HG03354 (cell line): ENCODE measurements at regions not wholly inside any gene's neighbourhood (a gene's known extent, or its start where the extent isn't known, plus 50 kb on each side); places are given as distances from the start of the nearest gene placed in this dataset.
"Not testable (repeated sequence)": the region's sequence is repeated elsewhere in the genome, so short reads cannot be mapped to it uniquely, and the experiment has no call there.

ENCODE experiments used
- ATAC-seq: cut with Tn5 transposase; IDR thresholded peaks from one replicate; pipeline ENCODE4 v1.9.1; 2021; ENCODE audit warnings: mild to moderate bottlenecking; ENCODE audit not compliant: unreplicated experiment, poor library complexity, severe bottlenecking

DNA sequence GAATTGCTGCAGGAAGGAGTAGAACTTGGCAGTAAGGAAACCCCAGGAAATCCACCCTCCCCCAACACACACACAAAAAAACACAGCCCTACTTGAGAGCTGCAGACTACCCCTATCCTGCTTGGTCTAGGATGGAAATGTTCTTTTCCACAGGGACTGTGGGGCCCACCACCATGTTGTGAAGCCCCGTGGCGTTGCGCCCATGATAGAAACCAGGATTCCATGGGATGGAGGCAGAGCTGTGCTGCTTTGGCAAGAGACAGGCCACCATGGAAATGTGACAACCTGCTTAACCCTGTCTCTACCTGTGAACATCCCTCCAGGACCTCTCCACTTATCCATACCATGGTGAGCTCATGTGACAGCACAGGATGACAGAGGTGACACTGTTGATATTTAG lies 121.1 kb upstream of the NGF start:
- no peak for ATAC-seq

DNA sequence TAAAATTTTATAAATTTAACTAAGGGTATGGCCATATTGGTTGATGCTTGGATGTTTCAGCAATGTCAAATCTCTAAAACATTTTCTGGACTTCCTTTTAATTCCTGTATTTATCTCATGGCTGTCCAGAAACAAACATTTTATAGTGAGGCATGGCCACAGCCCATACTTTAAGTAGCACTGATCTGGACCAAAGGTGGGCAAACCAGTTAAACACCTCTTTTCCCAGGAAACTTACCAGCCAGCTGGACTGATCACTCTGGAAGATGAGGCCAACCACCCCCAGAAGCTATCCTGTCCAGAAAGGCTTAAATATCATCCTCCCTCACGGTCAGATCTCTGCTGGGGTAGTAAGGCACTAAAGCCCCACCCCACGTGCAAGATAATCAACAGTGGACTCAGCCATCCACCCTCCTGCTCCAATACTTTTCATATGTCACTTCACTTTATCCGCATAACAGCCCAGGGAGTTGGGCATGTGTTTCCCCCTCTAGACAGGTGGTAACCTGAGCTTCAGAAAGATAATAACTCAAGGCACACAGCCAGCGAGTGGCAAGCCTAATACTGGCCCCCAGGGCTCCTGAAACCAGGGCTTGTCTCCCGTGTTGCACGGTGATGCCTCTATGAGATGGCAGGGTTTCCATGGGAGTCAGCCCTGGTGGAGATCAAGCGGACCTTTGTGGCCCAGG lies 120.5 kb upstream of the NGF start:
- ATAC-seq = no peak

DNA sequence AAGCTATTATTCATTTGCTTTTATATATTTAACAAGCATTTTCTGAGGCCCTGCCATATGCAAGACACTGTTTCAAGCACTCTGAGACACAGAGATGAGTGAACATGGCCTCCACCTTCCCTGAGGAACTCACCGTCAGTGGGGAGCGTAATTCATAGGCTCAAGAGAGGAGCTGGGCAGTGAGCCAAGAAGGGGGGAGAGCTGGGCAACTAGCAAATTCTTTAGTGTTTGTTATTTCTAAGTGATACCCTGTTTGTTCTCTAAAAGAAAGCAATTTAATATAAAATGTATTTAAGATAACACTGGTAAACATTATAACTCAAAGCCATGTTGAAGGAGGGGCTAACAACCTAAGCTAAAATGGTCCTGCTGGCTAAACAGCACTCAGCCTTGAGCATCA lies 119.2 kb upstream of the NGF start:
- ATAC-seq = no peak

DNA sequence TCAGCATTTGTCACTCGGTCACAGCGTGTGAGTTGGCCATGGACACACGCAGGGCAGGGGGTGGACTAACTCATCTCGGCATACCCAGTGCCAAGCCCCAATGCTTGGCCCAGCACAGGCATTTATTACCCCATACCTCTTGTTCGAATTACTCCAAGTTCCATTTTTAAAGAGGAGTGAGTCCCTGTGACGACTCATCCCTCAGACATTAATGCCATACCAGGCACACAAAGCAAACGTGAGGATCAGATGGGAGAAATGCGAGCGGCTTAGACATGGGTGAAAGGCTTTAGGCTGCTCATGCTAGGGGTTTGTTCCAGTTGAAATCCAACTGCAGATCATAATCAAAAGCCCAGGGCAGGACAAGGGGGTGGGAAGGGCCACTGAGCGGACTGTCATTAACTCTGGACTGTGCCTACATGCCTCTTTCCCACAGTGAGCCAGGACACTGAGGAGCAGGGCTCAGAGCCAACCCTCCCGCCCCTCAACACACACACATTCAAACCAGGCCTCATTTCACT lies 118.5 kb upstream of the NGF start:
- ATAC-seq = no peak

DNA sequence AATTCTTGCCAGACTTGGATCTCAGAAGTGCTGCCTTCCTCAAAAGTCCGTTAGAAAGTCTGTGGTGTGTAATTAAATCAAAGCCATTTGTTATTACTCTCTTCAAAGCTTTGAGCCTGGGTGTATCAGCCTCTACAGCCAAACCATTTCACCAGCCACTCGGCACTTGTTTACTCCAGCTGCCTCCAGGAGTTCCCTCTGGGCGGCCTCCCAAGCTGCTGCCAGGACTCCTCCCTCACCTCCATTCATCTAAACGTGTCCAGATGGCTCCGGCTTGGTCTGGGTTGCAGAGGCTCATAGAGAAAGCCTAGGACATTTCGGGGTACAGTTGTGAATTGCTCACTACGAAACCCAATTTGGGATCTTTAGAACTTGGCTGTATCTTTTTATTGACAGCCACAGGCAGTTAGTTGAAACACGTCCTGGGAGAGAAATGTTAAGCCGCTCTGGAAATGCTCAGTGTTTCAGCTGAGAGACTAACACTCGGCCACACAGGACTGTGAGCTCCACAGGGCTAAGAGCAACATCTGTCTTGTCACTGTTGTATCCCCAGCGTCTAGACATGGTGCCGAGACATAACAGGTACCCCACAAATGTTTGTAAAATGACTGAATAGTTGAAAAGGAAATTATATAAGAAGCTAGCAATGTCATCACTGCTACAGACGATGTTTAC lies 116.9 kb upstream of the NGF start:
- ATAC-seq = no peak

DNA sequence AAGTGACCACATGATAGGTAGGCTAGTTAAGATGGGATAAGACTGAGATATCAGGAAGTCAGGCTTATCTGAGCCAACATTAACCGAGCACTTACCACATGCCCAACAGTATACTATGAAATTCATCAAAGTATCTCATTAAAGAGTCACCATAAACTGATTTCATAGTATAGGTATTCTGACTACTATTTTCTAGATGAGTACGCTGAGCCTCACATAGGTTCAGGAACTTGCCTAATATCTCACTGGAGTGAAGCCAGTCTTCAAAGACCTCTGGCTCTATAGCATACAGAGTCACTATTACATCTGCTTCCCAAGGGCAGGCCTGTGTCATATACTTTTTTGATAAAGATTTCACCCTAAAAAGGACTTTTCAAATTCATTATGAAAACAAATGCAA lies 115.6 kb upstream of the NGF start:
- ATAC-seq = no peak

DNA sequence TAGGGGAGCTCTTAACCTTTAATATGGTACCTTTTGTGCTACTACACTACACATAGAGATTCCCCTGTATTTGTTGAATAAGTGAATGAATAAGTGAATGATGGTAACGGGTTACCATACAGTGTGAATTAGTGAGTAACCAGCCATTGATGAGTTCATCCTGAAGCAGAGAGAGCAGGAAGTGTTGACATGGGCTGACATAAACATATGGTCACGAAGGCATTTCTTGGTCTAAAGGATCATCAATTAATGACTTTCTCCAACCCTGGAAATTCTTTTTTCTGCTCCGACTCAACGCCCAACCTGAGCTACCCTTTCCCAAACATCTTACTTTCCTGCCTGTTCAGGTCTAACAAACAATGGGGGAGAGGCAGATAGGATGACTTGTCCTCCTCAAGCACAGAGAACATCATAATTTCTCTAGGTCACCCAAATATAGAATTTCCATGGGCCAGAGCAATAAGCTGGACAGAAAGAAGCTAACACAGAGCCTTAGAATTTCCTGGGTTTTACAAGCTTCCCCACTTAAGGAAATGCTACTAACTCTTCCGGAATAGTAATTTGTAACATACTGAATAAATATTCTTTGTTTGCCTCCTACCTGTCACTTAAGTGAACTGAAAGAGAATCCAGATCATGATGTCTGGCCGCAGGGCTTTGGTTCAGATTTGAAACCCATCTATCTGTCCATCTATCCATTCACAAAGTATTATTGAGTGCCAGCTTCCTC lies 114.7 kb upstream of the NGF start:
- ATAC-seq = no peak

DNA sequence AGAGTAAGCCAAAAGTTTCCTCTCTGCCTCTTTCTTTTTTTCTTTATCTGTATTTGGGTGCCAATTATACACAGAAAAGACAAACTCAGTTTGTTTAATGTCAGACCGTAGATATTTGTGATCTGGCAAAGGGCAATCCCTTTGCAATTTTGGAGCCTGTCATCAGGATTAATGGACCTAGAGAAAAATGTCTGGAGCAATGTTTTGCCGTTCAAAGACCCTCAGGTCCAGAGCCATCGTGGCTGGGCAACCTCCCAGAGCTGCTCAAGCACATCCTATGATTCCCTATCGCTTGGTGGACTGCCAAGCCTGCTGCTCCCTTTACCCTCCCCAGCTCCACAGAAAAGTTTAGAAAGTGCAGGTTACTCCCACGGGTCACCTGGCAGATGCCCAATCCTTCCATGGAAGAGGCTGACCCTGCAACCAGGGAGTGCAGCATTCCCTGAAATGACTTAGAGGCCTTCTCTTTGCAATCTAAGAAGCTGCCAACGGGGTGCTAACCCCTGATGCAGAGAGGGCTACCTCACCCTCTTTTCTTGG lies 112.5 kb upstream of the NGF start:
- ATAC-seq = no peak

DNA sequence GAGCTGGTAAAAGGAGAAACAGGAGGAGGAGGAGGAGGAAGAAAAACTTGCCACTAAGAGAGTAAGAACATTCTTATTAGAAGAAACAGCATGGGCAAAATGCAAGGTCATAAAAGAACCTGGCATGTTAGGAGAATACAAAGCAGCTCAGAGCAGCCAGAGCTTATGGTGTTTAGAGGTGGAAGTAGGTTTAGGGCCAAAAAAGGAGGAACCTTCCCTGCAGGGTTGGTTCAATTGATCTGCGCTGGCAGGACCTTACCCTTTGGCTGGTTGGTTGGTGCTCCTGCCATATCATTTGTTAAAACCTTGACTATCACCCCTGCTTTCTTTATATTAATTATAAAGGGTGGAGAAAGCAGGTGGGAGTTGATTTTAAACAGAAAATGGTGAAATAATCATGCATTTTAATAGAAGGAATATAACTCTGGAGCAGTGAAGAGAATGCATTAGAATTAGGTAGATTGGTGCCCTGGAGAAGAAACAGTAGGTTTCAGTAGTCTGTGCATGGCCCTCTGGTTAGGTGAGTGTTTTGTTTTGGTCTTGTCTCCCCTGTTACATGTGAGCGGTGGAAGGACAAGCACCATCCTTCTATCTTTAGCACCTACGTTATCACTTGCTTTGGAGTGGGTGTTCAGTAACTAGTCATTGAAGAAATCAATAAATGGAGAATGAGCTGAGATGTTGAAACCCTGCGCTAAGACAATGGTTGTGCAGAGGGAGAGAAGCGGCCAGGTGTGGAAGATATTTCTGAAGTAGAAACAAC lies 110.4 kb upstream of the NGF start:
- no peak for ATAC-seq

DNA sequence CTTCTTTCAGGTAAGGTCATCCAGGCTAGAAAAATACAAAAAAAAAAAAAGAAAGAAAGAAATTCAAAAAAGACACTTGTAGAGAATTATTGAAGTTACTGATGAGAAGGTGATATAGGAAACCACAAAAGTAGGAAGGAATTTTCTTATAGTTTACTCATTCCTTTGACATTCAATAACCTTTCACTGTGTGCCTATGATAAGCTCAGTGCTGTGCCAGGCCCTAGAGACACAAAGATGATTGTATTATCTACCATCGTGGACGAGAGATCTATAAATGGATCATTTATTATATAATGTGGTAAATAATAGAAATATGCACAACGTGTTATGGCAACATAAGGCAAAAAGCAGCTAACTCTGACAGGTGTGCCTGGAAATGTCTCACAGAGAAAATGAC lies 109.6 kb upstream of the NGF start:
- no peak for ATAC-seq

DNA sequence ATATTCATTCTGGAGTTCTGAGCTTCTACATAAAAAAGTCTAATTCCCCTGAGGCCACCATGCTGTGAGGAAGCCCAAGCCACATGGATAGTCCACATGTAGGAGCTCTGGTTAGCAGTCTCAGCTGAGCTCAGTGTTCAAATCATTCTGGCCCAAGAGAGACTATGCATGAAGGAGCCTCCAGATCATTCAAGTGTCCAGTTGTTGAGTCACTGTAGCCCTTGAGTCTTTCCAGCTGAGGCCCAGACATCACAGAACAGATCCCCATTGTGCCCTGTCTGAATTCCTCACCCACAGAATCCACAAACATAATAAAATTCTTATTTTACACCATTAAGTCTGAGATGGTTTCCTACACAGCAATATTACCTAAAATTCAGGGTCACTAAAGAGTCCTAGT lies 107.0 kb upstream of the NGF start:
- ATAC-seq = no peak

DNA sequence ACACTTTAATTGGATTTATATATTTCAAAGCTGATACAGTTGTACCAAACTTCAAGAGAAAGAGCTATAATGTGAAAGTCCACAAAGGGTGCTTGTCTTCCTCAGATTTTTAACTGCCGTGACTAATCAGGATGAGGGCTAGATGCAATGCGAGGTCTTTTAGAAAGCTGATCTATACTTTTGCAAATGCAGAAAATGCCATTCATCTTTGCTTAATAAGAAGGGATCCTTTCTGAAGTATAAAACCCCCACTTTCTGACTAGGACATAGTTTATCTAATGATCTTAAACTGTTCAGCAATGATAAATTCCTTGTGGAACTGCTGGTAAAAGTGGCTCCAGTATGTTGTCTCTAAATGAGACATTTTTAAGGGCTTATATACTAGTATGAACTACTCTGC lies 102.7 kb upstream of the NGF start:
- ATAC-seq = no peak

DNA sequence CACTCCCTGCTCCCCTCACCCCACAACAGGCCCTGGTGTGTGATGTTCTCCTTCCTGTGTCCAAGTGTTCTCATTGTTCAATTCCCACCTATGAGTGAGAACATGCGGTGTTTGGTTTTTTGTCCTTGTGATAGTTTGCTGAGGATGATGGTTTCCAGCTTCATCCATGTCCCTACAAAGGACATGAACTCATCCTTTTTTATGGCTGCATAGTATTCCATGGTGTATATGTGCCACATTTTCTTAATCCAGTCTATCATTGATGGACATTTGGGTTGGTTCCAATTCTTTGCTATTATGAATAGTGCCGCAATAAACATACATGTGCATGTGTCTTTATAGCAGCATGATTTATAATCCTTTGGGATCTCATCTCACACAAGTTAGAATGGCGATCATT lies 101.5 kb upstream of the NGF start:
- ATAC-seq = not testable (repeated sequence)

DNA sequence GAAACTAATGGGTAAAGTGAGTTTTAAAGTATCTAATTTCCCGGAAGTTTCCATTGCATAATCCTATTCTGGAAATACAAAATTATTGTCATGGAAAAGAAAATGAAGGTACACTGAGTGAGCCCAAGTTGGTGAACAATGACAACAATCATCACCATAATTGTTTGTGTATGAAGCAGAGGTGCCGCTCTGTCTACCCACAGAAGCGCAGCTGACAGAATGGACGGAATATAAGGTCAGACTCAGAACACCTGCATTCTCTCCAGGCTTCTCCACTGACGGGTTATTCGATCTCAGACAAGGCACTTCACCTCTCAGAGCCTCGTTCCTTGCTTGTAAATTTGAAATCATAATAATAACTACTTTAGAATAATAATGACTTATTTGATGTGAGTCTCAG lies 99.1 kb upstream of the NGF start:
- no peak for ATAC-seq

DNA sequence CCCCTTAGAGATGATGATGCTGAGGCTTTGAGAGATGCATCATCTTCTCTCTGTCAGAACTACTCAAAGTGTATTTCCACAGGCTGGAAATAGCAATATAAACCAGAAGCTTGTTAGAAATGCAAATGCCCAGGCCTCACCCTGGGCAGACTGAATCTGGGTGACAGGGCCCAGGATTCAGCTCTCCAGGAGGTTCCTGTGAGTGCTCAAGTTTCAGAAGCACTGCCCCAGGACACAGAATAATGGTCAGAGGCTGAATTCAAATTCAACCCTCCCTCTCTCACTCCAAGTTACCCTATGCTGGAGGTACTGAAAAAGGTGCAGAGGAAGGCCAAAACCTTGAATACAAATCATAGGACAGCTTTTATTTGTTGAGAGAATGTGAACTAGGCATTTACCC lies 98.5 kb upstream of the NGF start:
- no peak for ATAC-seq

DNA sequence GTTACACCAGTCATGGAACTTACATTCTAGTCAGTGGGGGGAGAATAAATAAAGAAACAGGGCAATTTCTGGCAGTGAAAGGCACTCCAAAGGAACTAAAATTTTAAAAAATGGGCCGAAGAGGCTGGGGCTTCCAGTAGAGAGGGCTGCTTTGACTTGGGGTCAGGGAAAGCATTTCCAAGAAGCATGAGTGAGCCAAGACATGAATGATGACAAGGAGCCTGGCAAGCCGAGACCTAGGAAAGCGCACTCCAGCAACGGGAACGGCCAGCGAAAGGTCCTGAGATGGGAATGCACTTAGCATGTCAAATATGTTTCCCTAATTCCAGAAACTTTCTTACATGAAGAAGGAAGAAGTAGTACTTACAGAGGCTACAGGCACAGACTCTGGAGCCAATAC lies 95.4 kb upstream of the NGF start:
- no peak for ATAC-seq

DNA sequence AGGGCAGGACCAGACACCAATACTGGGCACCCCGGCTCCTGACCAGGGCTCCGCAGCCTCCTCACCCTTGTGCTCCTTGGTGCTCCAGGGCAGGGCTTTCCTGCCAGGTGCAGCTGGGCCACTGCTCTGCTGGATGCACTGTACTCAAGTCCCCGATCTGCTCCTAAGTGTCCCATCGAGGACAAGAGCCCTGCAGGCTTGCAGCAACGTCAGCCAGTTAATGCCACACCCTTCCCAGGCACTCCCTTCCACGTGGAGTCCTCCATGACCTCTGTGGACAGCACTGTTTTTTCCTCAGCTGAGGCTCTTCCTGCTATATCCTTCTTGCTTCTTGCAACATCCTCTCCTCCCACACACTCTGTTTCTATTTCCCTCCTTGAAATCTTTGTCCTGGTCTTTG lies 94.0 kb upstream of the NGF start:
- ATAC-seq = no peak

DNA sequence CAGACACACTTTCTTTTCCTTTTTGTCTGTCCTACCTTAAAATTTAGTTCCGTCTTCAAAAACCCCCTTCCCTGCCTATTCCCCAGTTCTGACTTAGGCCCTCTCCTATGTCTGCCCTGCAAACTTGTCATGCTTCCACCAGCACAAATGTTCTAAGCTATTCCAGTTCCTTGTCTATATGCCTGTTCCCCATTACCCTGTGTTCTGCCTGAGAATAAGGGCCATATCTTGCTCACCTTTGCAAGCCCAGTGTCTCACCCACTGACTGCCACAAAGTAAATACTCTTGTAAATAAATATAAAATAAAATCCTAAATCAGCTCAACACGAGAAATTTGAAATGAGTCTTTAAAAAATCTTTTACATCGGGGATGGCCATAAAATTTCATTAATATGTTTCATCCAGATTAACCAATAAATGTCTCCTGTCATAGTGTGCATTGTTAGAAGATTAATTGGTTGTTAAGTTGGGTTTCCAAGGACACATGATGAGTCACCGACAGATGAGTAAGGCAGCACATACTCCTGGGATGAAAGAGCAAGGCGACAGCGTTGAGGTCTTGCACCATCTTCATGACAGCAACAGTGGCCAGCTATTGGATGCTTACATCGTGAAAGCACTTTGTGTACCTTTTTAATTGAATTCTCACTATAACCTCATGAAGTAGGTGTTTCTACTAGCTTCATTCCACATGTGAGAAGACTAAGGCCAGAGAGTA lies 92.6 kb upstream of the NGF start:
- ATAC-seq = no peak

DNA sequence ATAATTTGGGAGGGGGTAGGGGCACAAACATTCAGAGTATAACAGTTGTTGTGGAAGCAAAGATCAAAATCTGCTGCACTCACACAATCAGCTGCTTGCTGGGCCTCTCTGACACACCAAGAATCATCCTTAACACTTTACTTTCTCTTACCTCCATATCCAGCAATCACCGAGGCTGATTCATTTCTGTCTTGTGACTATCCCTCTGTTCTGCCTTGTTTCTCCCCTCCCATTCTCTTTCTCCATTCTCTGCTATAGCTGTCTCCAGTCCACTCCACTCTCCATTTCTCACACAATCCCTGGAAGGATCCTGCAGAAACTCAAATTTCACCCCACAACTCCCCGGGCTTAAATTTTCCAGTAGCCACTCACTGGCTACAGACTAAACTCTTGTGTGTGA lies 91.8 kb upstream of the NGF start:
- ATAC-seq = no peak
